ENCODE measurements at regions not wholly inside any gene's neighbourhood (a gene's known extent, or its start where the extent isn't known, plus 50 kb on each side); places are given as distances from the start of the nearest gene placed in this dataset.

DNA sequence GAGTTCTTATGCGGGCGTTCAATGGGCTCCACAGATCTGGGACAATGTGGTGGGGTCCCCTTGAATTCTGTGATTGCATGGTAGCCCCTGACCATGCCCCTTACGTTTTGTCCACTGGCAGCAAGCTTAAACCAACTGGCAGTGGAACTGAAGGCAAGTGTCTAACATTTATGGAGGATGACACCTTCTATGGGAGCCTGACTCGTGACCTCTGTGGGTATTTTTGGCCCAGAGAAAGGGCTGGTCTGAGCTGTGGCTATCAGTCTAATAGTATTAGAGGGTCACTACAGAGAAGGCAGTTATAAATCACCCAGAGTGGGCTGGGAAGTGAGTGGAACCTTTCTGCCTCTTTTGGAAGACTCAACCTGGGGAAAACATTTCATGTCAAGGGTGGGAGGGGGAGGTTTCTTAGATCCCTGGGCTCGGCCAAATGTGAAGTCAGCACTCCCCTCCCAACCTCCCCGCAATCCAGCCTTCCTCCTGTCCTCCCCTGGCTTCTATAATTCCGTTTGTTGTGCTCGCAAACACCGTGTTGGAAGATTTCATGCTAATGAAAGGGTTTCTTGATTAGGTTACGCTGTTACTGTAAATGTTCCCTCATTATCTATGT lies 322.7 kb downstream of the RPS24 start:
- Histone ChIP-seq H3K27me3 (no peaks in the 10 kb centered on the region), H3K4me3 (no peak overlapping the region), H3K36me3 (no peaks in the 10 kb centered on the region), H3K9me3 (ENCODE audit: low read depth) (no peaks in the 10 kb centered on the region), H3K27ac (no peak overlapping the region), H3K4me1 (ENCODE audit: low read depth) (peaks cover 17% of the 10 kb centered on the region)
- no peak for DNase-seq (ENCODE audit: low read depth in 1 of 2, low spot score in 1 of 2)
- TF ChIP-seq CTCF (IDR thresholded peaks at IDR 0.05; ENCODE audit: low read depth, low read length), result no peak

DNA sequence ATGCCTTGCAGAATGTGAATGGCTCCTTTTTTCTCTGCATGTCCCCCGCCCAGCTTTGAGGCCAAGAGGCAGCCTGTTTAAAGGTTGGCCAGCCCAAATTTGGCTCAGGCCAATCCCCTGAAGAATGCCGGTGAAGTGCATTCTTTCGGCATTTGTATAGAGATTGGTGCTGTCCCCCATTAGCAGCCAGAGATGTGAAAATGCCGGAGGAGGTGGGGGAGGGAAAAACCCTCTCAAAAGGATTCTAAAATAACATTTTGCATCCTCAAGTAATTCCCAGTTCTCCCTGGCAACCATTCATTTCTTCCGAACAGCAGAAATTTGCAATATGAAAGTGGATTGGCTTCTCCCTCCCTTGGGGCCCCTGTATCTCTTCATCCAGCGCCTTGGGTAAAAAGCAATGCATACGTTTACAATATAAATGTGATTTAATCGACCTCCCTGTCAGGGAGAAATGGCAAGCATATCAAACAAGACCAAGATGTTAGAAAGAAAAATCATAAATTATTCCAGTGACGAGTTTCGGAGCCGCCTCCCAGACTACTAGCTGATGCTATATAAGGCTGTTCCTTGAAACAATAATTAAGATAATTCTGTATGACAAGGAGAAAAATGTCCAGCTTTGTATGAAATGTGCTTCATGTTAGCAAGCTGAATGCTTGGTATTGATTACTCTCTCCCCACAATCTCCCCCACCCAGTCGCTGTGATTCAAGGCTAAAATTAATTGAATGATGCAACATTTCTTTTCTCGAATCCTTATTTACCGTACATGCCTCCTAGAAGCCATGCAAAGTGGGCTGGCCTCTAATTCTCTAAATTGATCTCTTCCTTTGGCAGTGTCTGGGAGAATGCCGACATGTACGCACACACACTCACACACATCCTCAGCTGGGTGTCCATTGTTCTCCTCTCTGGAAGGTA lies 323.7 kb downstream of the RPS24 start:
- peak in 1 of 2 donors; percentile 23 for DNase-seq (ENCODE audit: low read depth in 1 of 2, low spot score in 1 of 2)
- Histone ChIP-seq H3K36me3 (no peaks in the 10 kb centered on the region), H3K4me3 (no peak overlapping the region), H3K27me3 (no peaks in the 10 kb centered on the region), H3K4me1 (ENCODE audit: low read depth) (peaks cover 28% of the 10 kb centered on the region), H3K27ac (no peak overlapping the region), H3K9me3 (ENCODE audit: low read depth) (no peaks in the 10 kb centered on the region)
- TF ChIP-seq CTCF (IDR thresholded peaks at IDR 0.05; ENCODE audit: low read depth, low read length), result no peak

GRCh38 chr10:78358351-78358750 lies 324.7 kb downstream of the RPS24 start:
- Histone ChIP-seq H3K9me3 (ENCODE audit: low read depth) (no peaks in the 10 kb centered on the region), H3K4me1 (ENCODE audit: low read depth) (peaks cover 31% of the 10 kb centered on the region), H3K4me3 (no peak overlapping the region), H3K27ac (no peak overlapping the region), H3K27me3 (no peaks in the 10 kb centered on the region), H3K36me3 (no peaks in the 10 kb centered on the region)
- no peak for TF ChIP-seq CTCF (IDR thresholded peaks at IDR 0.05; ENCODE audit: low read depth, low read length)
- no peak for DNase-seq (ENCODE audit: low read depth in 1 of 2, low spot score in 1 of 2)

GRCh38 chr10:78358982-78359381 lies 325.3 kb downstream of the RPS24 start:
- no peaks in the 10 kb centered on the region for H3K27me3 ChIP-seq
- H3K27ac ChIP-seq, result no peak overlapping the region
- no peak for DNase-seq (ENCODE audit: low read depth in 1 of 2, low spot score in 1 of 2)
- no peak overlapping the region for H3K4me3 ChIP-seq
- no peaks in the 10 kb centered on the region for H3K36me3 ChIP-seq
- H3K9me3 ChIP-seq (ENCODE audit: low read depth), result no peaks in the 10 kb centered on the region
- H3K4me1 ChIP-seq (ENCODE audit: low read depth), result peaks cover 31% of the 10 kb centered on the region
- no peak for TF ChIP-seq CTCF (IDR thresholded peaks at IDR 0.05; ENCODE audit: low read depth, low read length)

- Histone ChIP-seq H3K36me3 (no peaks in the 10 kb centered on the region), H3K4me3 (no peak overlapping the region), H3K27ac (peak overlapping the region; percentile 21), H3K9me3 (ENCODE audit: low read depth) (no peaks in the 10 kb centered on the region), H3K27me3 (no peaks in the 10 kb centered on the region), H3K4me1 (ENCODE audit: low read depth) (peaks cover 31% of the 10 kb centered on the region)
- no peak for TF ChIP-seq CTCF (IDR thresholded peaks at IDR 0.05; ENCODE audit: low read depth, low read length)
- peak in 1 of 2 donors; percentile 27 for DNase-seq (ENCODE audit: low read depth in 1 of 2, low spot score in 1 of 2)
These were observed 326.0 kb downstream of the RPS24 start for GRCh38 chr10:78359640-78360091.

Measured in cardiac muscle cell (in vitro differentiated cells and primary cell).